GM21367 (cell line): ENCODE measurements at regions not wholly inside any gene's neighbourhood (a gene's known extent, or its start where the extent isn't known, plus 50 kb on each side); places are given as distances from the start of the nearest gene placed in this dataset.

Experiments
- ATAC-seq: cut with Tn5 transposase; IDR thresholded peaks from one replicate; pipeline ENCODE4 v1.9.1; 2021; ENCODE audit not compliant: unreplicated experiment

DNA sequence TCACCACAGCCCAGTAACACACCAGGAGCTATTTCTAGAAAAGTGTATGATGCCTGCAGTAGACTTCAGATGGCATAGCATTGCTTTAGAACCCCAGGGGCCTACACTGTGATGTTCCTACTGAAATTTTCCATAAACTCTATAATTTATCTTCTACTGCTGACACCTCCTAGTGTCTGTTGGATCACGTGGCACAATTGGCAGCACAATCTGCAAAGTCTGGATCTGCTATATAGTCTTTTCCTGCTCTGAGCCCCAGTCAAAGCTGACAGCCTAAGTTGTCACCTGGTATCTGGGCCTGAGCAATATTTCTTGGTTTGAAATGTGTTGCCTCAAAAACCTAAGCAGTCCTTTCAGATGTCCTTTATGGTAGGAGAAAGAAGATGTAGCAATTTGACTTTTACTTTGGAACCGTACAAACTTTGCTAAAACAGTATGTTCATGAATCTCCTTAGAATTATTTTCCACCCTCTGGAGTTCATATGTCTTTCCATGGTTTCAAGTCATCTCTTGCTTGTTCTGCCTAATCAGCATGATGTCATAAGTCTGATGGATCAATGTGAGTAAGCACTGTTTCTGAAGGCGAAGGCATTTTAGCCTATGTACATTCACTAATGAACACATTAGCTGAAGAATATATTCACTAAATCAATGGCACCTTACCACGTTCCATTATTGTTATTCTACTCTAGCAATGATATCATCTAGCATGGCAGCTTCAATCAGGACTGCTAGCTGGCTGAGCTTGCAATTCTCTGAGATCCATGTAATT, 536.5 kb upstream of the NBEA start:
- no peak for ATAC-seq

DNA sequence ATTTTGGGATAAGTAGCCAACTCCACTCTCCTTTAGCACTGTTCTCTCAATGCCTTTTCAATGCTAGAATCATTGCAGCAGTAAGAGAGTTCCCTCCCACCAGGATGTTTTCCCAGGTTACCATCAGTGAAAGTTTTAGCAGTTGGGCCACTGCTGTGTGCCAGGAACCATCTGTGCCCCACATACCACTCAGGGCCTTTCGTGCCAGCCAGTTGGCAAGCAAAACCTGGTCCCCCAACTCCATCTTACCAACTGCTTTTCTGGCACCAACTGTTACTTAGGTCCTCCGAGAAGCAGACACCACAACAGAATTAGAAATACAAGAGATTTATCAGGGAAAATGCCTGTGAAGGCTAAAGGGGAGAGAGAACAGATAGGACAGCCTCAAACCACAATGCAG, 533.4 kb upstream of the NBEA start:
- no peak for ATAC-seq

DNA sequence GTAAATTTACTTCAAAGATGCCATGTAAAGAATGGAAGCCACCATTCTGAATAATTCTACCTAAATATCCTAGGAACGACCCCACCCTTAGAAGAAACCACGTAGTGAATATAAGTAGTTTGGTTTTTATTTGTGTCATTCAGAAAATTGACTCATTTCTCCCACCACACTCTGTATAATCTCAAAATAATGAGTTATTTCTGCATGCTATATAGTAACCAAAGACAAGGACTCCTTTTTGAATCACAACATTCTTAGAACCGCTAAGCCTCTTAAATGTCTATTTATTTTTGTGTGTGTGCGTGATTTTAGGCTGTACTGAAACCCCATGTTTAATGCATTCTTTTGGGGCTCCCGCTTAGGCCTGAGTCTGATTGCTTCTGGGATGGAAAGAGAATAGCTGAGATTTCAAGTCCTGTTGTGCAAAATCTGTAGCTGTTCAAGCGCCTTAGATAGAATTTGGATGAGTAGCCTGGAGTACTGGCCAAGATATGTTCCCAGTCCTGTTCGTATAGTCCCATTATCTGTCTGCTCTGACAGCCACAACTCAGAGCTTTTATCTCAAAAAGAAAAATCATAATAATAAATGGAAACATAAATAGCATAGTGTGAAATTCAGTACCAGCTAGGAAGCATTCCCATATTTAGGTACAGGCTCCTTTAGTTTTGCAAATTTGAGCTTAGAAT, 532.4 kb upstream of the NBEA start:
- no peak for ATAC-seq

DNA sequence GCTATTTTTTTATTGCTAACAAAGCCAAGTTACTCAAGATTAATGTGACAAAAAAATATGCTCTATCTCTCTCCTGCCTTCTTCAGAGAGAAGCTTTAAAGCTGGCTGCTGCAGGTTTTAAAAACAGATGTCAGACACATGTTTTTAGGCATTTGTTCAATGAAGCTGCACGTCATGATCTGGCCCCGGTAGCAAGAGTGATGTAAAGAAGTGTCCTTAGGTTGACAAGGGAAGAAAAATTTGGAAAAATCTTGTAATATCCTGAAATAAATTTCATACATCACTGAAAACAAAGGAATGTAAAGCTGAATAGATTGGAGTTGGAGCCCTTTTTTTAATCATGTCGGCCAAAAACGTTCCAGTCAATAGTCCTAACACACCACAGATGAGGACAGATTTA, 531.4 kb upstream of the NBEA start:
- no peak for ATAC-seq

DNA sequence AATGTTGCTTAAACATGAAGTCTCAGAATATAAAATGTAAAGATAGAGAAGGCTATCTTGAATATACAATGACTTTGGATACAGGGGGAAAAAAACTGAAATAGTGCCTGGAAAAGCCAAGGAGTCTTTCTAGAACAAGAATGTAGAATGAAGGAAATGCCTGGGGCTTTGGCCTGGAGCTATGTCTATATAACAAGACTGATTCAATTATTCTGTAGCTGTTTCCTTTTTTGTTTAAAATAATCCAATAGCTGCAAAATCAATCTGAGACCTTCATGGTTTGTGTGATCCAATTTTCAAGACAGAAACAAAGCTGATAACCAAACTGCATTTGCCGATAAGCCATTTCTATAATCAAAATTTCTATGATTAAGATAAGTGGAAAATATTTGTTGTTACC, 530.9 kb upstream of the NBEA start:
- ATAC-seq, result no peak

DNA sequence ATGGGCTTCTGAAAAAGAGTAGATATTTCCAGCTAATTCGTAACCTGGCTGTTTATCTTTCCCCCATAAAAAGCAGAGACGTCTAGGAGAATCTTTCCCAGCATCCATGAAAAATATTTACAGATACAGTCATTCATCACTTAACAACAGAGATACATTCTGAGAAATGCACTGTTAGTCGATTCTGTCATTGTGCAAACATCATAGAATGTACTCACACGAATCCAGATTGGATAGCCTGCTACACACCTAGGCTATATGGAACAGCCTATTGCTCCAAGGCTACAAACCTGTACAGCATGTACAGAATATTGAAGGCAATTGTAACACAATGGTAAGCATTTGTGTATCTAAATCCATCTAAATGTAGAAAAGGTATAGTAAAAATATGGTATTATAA, 530.2 kb upstream of the NBEA start:
- no peak for ATAC-seq

DNA sequence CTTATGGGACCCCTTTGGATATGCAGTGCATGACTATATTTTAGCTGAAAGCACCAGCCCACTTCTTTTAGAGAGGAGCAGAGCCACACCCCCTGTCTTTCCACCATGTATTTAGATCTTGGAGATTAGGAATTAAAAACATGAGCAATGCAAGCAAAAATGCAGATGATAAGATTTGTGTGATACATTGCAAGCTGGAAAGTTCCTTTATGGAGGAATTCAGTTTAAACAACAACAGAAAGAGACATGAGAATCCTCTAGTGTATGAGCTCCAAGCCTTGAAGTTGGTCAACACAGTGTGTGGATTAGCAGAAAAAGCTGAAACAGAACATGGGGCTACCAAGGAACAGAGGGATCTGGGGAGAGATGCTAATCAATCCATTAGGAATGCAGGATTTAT, 529.8 kb upstream of the NBEA start:
- ATAC-seq, result no peak

DNA sequence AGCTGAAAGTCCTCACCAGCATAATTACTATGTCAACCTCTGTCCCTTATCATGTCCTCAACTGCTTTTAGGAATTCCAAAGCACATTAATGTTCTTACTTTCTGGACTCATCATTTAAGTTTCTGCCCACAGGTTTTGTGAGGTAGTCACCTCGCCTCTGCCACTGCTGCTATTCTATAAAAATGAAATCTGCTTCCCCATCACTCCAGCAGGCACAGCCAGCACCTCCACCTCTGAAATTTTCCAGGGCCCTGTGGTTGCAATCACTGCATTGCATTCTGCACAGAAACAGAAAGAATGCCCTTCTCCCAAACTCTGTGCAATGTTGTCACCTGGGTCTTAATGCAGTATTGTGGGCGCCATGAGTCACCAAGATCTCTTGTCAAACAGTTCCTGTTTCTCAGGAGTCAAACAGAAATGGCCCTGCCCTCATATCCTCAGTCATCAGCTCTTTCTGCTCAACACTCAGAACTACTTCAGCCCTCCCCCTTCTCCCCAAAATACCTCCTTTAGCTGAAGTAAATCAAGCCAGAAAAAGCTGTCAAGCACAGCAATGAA, 529.2 kb upstream of the NBEA start:
- no peak for ATAC-seq

DNA sequence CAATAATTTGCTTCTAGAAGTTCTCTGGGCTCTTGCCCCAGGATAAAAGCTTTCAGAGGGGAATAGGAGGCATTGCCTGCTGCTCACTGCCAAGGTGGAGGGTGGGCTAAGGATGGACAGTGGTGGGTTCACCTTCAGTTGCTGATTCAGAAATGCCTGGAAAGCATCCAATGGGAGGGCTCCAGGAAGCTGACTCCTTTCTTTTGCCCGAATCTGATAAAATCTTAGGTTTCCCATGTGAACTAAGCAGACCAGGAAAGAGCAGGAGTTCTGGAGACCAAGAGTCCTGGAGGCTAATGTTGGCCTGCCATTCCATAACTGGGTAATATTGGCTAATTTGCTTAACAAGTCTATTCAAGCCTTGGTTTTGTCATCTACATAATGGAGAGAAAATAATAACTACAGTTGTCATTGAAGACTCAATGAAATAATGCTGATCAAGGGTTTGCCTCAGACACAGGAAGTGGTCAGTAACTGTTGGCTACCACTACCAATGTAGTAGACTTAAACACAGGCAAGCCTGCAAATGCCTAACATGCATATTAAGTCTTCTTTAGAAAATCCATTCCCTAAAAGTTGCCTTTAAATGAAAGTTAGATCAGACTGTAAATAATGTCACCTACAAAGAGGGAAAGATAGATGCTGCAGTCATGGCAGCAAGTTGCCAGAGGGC, 528.4 kb upstream of the NBEA start:
- ATAC-seq, result no peak

DNA sequence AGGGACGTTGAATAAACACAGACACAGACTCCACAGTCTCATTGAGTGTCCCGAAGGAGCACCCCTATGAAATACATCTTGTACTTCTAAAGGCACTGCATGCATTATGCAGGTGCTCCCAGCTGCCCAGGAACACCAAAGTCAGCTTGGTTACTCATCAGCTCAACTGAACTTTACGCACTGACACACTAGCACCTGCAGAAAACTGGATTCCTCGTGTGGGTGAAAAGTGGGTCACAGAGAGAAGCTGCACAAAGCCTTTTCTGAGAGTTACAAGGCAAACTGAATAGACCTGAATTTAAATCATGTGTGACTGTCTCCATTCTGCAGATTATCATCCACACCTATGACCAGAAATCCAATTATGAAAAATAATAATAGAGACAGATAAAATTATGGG, 527.5 kb upstream of the NBEA start:
- ATAC-seq, result no peak

DNA sequence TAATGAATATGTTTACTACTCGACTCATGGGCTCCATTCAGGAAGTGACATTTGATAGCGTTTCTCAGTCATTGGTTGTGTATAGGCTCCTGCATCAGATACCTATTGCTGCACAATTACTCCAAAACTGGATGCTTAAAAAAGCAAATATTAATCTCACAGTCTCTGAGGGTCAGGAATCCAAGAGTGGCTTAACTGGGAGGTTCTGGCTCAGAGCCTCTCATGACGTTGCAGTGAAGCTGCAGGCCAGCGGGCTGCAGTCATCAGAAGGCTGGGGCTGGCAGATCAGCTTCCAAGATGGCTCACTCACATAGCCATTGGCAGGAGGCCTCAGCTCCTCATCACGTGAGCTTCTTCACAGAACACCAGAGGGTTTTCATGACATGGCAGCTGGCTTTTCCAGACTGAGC, 525.1 kb upstream of the NBEA start:
- no peak for ATAC-seq

DNA sequence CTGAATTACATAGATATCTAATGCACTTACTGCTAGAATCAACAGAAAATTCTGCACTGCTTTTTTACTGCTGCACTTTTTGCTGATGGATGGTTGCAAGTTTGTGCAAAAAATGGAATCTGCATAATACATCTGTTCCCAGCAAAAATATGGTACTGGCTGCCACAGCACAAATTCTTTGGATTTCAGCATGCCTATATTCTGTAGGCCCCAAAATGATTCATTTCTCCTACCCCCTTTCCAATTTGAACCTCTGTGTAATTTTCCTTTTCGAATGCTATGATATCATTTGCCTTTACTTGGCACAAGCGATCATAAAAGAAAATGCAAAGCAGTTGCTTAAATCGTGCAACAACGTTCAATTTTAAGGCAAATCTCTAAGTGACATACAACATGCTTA, 524.2 kb upstream of the NBEA start:
- no peak for ATAC-seq

DNA sequence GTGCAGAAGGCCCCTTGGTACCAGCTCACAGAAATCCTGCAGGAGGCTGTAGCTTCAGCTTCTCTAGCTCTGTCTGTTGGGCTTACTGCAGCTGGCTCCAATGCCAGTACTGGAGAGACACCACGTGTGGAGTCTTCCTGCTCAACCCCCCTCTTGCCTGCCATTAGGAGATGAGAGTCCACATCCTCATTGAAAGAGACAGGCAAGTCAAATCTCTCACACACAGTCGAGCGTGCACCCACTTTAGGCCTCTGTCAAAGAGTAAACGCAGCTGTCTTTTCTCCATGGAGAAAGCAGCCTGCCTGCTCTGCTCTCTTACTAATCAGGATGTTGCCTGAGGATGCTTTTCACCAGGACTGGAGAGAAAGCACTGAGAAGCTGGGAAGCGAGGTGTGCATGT, 523.0 kb upstream of the NBEA start:
- ATAC-seq, result no peak

DNA sequence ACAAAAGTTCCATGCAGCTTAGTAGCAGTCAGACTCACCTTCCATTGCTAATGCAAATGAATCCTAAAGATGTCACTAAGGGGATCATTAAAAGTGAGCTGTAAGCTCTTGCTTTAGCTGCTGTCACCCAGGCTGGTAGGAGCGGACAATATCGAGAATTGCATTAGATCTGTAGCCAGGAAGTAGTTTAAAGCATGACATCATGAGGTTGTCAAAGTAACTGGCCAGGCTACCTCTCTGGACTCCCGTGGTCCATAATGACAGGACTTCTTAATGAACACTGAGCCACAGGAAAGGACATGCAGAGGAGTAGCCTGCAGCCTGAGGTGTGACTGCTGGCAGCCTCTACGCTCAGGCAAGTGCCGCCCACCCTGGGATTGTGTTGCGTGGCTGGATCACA, 522.3 kb upstream of the NBEA start:
- no peak for ATAC-seq

DNA sequence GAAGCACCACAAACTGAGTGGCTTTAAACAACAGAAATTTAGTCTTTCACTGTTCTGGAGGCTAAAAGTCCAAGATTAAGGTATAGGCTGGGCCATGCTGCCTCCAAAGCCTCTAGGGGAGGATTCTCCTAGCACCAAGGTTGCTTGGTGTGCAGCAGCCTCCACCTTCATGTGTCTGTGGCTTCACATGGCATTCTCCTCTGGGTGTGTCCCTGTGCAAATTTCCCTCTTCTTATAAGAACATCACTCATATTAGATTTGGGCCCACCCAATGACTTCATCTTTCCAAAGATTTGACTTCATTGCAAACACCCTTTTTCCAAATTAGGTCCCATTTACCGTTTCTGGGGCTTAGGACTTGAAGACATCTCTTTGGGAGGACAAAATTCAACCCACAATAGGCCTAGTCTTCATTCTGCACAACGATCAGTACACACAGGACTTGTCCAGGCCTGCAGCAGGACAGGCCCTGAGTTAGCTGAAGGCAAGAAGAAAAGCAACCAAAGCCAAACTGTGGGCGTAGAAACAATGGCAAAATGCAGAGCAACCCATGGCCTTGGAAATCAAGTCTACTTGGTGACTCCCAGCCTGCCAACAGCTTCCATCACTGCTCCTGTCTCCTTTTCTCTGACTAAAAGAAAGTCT, 521.2 kb upstream of the NBEA start:
- no peak for ATAC-seq

DNA sequence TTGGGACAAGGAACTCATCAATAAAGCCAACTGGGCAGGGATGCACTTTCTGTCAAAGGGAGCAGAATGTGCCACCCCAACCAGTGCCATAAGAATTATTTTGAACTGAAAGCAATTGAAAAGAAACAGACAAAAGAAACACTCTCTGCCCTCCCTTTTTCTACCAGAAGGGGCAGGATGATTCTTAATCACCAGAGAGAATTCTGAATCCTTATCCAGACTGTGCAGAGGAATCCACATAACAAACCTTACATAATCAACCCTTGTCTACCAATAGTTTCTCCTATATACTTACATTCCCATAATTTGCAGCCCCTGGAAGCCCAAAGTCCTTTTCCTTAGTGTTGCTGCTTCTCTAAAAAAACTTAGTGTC, 520.7 kb upstream of the NBEA start:
- ATAC-seq, result no peak

DNA sequence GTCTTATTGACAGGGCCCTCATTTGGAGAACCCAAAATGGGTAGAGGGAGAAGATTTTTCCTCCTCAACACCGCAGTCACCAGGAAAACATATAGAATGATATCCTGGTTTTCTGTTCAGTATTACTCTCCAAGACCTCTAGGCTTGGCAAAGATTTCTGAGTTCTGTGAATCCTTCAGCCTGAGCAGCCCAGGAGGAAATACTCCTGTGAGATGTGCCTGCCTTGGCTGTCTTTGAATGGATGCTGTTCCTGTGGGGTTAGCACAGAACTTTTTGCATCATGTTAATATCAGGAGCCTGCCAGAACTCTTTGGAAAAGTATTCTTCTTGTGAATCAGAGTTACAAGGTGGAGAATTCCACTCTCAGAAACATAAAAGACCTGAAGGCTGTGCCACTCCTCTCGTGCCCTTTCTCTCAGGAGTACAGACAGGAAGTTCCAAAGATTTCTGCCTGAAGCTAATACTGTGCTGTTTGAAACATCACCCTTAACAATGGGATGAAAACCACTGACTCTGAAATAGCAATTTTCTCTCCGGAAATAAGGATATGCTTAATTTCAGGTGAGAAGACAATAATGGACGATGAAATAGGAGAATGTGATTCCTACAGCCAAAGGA, 520.1 kb upstream of the NBEA start:
- ATAC-seq, result no peak

DNA sequence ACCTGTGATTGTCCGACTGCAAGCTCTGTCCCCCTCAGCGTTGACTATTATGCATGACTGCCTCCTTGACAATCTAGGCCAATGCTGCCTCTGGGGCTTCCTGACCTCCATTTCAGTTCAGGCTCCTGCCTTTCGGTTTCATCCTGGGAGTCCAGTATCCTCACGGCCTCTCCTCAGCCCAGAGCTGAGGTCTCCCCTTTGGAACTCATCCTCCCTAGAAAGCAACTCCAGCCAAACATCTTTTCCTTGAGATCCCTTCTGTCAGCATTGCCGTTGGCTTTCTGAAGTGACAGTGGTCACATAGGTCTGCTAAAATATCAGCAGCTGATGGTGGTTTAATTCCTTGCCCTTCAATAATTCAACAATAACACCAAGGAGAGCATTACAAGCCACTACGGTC, 519.1 kb upstream of the NBEA start:
- ATAC-seq, result no peak

DNA sequence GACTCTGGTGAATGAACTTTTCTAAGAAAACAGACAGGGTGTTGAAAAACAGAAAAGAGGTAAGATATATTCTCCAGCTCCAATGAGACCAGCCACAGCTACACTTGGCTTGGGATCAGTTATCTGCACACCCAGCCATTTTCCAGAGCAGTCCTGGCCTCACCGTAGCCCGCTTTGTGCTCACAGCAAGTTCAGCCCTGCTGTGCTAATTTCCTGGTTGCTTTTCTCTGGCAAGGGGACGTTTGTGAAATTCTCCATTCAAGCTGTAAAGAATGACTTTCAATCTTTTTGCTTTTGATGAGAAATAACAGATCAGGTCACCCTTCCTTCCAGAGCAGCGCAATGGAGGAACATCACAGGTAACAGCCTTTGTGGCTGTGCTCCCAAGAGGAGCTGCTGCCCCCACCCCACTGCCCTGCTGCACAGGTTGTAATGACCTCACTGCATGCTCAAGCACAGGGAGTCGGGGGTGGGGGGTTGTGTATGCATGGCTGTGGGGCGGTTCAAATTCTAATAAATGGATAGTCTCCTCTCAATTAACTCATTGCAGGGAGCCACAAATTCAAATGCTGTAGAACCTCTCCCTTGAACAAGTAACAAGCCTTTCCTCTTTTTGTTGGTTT, 516.6 kb upstream of the NBEA start:
- ATAC-seq, result no peak

DNA sequence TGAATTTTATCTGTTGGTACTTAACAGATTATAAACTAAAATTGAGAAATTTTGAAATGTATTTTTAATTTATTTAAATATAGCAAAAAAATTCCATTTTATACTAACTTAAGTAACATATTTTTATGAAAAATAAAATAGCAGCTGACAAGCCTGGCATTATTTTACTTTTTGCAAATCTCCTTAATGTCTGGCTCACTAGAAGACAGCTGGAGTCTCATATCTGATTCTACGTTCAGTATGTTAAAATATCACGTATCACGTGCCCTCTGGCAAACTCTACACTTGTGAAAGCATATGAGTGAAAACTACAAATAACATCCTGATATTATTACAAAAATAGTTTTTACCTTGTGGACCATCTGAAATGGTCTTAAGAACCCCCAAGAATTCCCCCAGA, 513.2 kb upstream of the NBEA start:
- no peak for ATAC-seq

DNA sequence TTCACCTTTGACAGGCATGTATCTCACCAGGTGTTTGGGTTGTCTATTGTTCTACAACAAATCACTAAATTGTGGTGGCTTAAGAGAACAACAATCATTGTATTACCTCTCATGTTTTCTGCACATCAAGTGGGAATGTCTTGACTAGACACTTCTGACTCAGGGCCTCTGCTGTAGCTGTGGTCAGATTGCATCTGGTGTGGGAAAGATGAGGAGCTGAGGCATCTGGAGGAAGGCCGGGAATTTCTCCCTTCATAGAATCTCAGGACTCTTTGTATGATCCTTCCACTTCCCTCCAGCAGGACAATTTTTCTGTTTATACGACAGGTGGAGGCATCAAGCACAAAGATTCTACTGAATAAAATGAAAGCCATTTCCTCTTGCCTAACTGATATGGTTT, 511.8 kb upstream of the NBEA start:
- no peak for ATAC-seq
